ENCODE measurements at regions not wholly inside any gene's neighbourhood (a gene's known extent, or its start where the extent isn't known, plus 50 kb on each side); places are given as distances from the start of the nearest gene placed in this dataset.

- no peak for TF ChIP-seq CTCF (IDR thresholded peaks at IDR 0.05)
- peaks cover 0 to 7% of the 10 kb centered on the region in 2 donors for H3K9me3 ChIP-seq
- H3K4me1 ChIP-seq, result peaks cover 0 to 10% of the 10 kb centered on the region in 2 donors
- H3K4me3 ChIP-seq, result no peak overlapping the region
- H3K36me3 ChIP-seq, result no peaks in the 10 kb centered on the region
- H3K27me3 ChIP-seq, result no peaks in the 10 kb centered on the region
- intact Hi-C loops (cut with DNase I), result no loop called here
- DNase-seq (ENCODE audit: low spot score in 2 of 2), result no peak
- H3K27ac ChIP-seq, result no peak overlapping the region
These were observed 127.1 kb downstream of the DIPK2A start for GRCh38 chr3:144098691-144099090.

GRCh38 chr3:144102421-144102820 is 130.8 kb downstream of the DIPK2A start:
- peaks cover 0 to 7% of the 10 kb centered on the region in 2 donors for H3K9me3 ChIP-seq
- intact Hi-C loops (cut with DNase I), result no loop called here
- H3K36me3 ChIP-seq, result no peaks in the 10 kb centered on the region
- H3K27ac ChIP-seq, result peak overlapping the region in 1 of 2 donors; percentile 22
- H3K27me3 ChIP-seq, result no peaks in the 10 kb centered on the region
- TF ChIP-seq CTCF (IDR thresholded peaks at IDR 0.05), result no peak
- H3K4me3 ChIP-seq, result no peak overlapping the region
- no peak for DNase-seq (ENCODE audit: low spot score in 2 of 2)
- H3K4me1 ChIP-seq, result peaks cover 0 to 14% of the 10 kb centered on the region in 2 donors

GRCh38 chr3:144104186-144104585 is 132.6 kb downstream of the DIPK2A start:
- Histone ChIP-seq H3K9me3 (peaks cover 0 to 7% of the 10 kb centered on the region in 2 donors), H3K27ac (peak overlapping the region in 1 of 2 donors; percentile 29), H3K36me3 (no peaks in the 10 kb centered on the region), H3K4me1 (peaks cover 0 to 14% of the 10 kb centered on the region in 2 donors), H3K27me3 (no peaks in the 10 kb centered on the region), H3K4me3 (no peak overlapping the region)
- TF ChIP-seq CTCF (IDR thresholded peaks at IDR 0.05), result no peak
- intact Hi-C loops (cut with DNase I), result no loop called here
- DNase-seq (ENCODE audit: low spot score in 2 of 2), result no peak

- Histone ChIP-seq H3K4me1 (peaks cover 0 to 14% of the 10 kb centered on the region in 2 donors), H3K36me3 (no peaks in the 10 kb centered on the region), H3K9me3 (peaks cover 0 to 3% of the 10 kb centered on the region in 2 donors), H3K4me3 (no peak overlapping the region), H3K27me3 (no peaks in the 10 kb centered on the region), H3K27ac (no peak overlapping the region)
- intact Hi-C loops (cut with DNase I), result loop anchor here (5.0 kb wide), 1 partner anchor 132 kb away; the partner anchor contains the start of gene DIPK2A
- DNase-seq (ENCODE audit: low spot score in 2 of 2), result no peak
- TF ChIP-seq CTCF (IDR thresholded peaks at IDR 0.05), result no peak
These were observed 133.1 kb downstream of the DIPK2A start for GRCh38 chr3:144104679-144105078.

GRCh38 chr3:144105542-144105941 is 133.9 kb downstream of the DIPK2A start:
- TF ChIP-seq CTCF (IDR thresholded peaks at IDR 0.05), result no peak
- intact Hi-C loops (cut with DNase I), result loop anchor here (5.0 kb wide), 1 partner anchor 133 kb away; the partner anchor contains the start of gene DIPK2A

GRCh38 chr3:144106970-144107369 is 135.3 kb downstream of the DIPK2A start:
- no peak for TF ChIP-seq CTCF (IDR thresholded peaks at IDR 0.05)
- no peak for DNase-seq (ENCODE audit: low spot score in 2 of 2)
- intact Hi-C loops (cut with DNase I), result loop anchor here (5.0 kb wide), 1 partner anchor 135 kb away; the partner anchor contains the start of gene DIPK2A
- no peaks in the 10 kb centered on the region for H3K9me3 ChIP-seq
- peaks cover 0 to 15% of the 10 kb centered on the region in 2 donors for H3K4me1 ChIP-seq
- H3K36me3 ChIP-seq, result no peaks in the 10 kb centered on the region
- no peak overlapping the region for H3K4me3 ChIP-seq
- H3K27ac ChIP-seq, result no peak overlapping the region
- no peaks in the 10 kb centered on the region for H3K27me3 ChIP-seq

More at GRCh38 chr3:144105542-144105941, 133.9 kb downstream of the DIPK2A start:
- Histone ChIP-seq H3K4me3 (no peak overlapping the region), H3K27me3 (no peaks in the 10 kb centered on the region), H3K9me3 (no peaks in the 10 kb centered on the region), H3K4me1 (peaks cover 0 to 14% of the 10 kb centered on the region in 2 donors), H3K36me3 (no peaks in the 10 kb centered on the region), H3K27ac (no peak overlapping the region)
- no peak for DNase-seq (ENCODE audit: low spot score in 2 of 2)
